T-helper 17 cell (primary cell): ENCODE measurements at regions not wholly inside any gene's neighbourhood (a gene's known extent, or its start where the extent isn't known, plus 50 kb on each side); places are given as distances from the start of the nearest gene placed in this dataset.
A peak's percentile ranks its signal among the peaks of the same experiment; 100 is the strongest.

Source experiments
- ATAC-seq: fragments of 150-1000 bp; cut with Tn5 transposase; 2 replicates; pipeline ENCODE4 v1.10.0; 2021; ENCODE audit warnings: mild to moderate bottlenecking, moderate library complexity
- DNase-seq, 3 donors: peaks; one replicate each; pipeline versions ENCODE4 v3.0.0 to v3.0.0-alpha.2; 2020 to 2021
- H3K9me3 ChIP-seq: one replicate; pipeline ENCODE4 v1.7.0; 2013; ENCODE audit warnings: low read length, mild to moderate bottlenecking; ENCODE audit not compliant: control insufficient read depth, poor library complexity, severe bottlenecking
- H3K27ac Mint-ChIP-seq: one replicate; pipeline ENCODE4 v1.8.0; 2022; ENCODE audit warnings: mild to moderate bottlenecking, moderate library complexity, mixed read lengths
- H3K27me3 Mint-ChIP-seq: one replicate; pipeline ENCODE4 v1.8.0; 2022; ENCODE audit warnings: mixed read lengths
- H3K36me3 Mint-ChIP-seq: one replicate; pipeline ENCODE4 v1.8.0; 2022; ENCODE audit warnings: low read depth, mixed read lengths
- H3K4me1 Mint-ChIP-seq: one replicate; pipeline ENCODE4 v1.8.0; 2022; ENCODE audit warnings: mild to moderate bottlenecking, mixed read lengths
- H3K4me3 Mint-ChIP-seq: one replicate; pipeline ENCODE4 v1.8.0; 2022; ENCODE audit warnings: mild to moderate bottlenecking, moderate library complexity, mixed read lengths

DNA sequence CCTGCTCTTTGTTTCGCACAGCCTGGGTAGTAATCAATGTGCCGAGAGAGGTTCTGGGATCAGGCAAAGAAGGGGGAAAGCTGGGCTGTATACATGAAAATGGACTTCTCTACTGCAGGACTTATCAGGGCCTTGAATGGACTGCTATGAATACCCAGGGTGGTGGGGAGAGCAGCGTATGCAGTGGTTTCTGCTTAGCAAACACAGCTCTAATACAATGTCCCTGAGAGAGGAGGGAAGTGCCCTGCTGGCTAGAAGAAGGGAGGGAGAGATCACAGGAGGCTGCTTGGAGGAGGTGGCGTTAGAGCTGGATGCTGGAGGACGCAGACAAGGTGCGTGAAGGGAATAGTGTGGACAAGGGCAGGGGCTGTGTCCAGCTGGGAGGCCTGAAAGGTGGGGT lies 116.1 kb downstream of the PTPRS start:
- no peaks in the 10 kb centered on the region for H3K36me3 Mint-ChIP-seq
- peaks cover 7% of the 10 kb centered on the region for H3K4me1 Mint-ChIP-seq
- peaks cover 17% of the 10 kb centered on the region for H3K27me3 Mint-ChIP-seq
- no peak overlapping the region for H3K27ac Mint-ChIP-seq
- no peaks in the 10 kb centered on the region for H3K9me3 ChIP-seq
- no peak overlapping the region for H3K4me3 Mint-ChIP-seq
- no peak for DNase-seq
- no peak for ATAC-seq

DNA sequence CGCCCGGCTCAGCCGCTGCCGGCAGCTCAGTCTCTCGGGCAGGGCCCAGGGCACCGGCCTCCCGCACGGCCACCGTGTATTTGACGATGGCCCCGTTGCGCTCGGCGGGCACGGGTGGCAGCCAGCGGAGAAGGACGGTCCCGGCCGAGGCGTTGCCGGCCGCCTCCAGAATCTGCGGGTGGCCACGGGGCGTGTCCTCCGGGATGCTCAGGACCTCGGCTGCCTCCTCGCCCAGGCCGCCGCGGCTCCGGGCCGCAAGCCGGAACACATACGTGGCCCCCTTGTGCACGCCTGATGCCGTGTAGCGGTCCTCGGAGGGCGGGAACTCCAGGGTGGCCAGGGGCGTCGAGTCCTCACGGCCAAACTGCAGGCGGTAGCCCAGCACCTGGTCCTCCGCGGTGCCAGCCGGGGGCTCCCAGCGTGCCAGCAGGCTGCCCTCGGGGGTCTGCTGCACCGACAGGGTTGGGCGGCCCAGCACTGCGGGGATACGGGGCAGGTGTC lies 117.7 kb downstream of the PTPRS start:
- Mint-ChIP-seq H3K4me1 (peaks cover 3% of the 10 kb centered on the region), H3K36me3 (no peaks in the 10 kb centered on the region), H3K27me3 (peaks cover 9% of the 10 kb centered on the region), H3K27ac (no peak overlapping the region), H3K4me3 (no peak overlapping the region)
- ATAC-seq: no peak
- DNase-seq: no peak
- H3K9me3 ChIP-seq: no peaks in the 10 kb centered on the region

DNA sequence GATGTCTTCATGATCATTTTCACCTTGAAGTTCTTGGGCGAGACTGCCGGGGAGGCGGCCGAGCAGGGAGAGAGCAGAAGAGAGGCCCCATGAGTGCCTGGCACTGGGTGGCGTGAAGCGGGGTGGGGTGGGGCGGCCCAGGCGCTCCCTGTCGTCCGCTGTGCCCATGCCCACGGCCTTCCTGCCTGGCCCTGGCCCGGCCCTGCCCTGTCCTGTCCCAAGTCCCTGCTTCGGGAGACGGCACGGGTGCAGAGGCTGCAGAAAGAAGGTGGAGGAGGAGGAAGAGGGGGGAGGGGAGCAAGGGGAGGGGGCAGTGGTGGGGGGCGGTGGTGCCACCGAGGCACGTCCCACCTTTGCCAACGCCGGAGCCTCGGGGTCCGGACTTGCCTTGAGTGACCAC lies 118.4 kb downstream of the PTPRS start:
- H3K9me3 ChIP-seq: no peaks in the 10 kb centered on the region
- peaks cover 5% of the 10 kb centered on the region for H3K27me3 Mint-ChIP-seq
- H3K36me3 Mint-ChIP-seq: no peaks in the 10 kb centered on the region
- H3K4me1 Mint-ChIP-seq: peaks cover 3% of the 10 kb centered on the region
- no peak for DNase-seq
- H3K27ac Mint-ChIP-seq: no peak overlapping the region
- no peak for ATAC-seq
- no peak overlapping the region for H3K4me3 Mint-ChIP-seq

DNA sequence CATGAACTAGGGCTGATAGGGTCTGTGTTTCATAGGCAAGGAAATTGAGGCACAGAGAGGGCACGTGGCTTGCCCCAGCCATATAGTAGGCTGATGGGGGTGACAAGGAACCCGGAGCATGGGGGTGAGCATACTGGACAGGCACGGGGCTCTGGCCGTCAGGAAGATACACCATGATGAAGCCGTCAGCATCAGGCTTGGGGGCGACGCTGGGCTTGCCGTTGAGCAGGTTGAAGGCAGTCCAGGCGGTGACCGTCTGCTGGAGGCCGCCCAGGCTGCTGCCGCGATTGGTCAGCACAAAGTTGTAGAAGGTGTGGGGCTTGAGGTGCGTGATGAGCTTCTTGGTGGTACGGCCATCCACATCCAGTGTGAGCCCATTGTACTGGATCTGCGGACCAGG lies 119.7 kb downstream of the PTPRS start:
- no peaks in the 10 kb centered on the region for H3K9me3 ChIP-seq
- ATAC-seq: no peak
- H3K4me1 Mint-ChIP-seq: peaks cover 5% of the 10 kb centered on the region
- peaks cover 5% of the 10 kb centered on the region for H3K27me3 Mint-ChIP-seq
- no peak for DNase-seq
- no peaks in the 10 kb centered on the region for H3K36me3 Mint-ChIP-seq
- H3K27ac Mint-ChIP-seq: no peak overlapping the region
- no peak overlapping the region for H3K4me3 Mint-ChIP-seq

DNA sequence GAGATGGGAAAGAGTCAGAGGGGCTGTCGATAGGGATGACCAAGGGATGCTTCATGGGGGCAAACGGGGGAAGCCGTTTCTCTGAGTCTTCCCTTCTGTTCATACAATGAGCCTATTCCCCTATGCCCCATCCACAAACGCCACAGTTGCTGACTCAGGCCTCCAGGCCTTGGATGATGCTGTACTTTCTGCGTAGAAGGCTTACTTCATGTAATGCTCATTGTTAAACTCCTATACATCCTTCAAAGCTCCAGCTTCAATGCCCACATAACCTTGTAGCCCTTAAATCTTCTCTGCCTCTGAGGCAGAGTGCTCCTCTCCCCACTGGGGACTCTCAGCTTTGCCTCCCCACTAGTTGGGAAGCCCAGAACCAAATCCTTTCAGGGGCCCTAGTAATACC lies 120.3 kb downstream of the PTPRS start:
- ATAC-seq: no peak
- no peaks in the 10 kb centered on the region for H3K9me3 ChIP-seq
- Mint-ChIP-seq H3K4me1 (peaks cover 5% of the 10 kb centered on the region), H3K36me3 (no peaks in the 10 kb centered on the region), H3K4me3 (no peak overlapping the region), H3K27me3 (peaks cover 5% of the 10 kb centered on the region), H3K27ac (no peak overlapping the region)
- no peak for DNase-seq

DNA sequence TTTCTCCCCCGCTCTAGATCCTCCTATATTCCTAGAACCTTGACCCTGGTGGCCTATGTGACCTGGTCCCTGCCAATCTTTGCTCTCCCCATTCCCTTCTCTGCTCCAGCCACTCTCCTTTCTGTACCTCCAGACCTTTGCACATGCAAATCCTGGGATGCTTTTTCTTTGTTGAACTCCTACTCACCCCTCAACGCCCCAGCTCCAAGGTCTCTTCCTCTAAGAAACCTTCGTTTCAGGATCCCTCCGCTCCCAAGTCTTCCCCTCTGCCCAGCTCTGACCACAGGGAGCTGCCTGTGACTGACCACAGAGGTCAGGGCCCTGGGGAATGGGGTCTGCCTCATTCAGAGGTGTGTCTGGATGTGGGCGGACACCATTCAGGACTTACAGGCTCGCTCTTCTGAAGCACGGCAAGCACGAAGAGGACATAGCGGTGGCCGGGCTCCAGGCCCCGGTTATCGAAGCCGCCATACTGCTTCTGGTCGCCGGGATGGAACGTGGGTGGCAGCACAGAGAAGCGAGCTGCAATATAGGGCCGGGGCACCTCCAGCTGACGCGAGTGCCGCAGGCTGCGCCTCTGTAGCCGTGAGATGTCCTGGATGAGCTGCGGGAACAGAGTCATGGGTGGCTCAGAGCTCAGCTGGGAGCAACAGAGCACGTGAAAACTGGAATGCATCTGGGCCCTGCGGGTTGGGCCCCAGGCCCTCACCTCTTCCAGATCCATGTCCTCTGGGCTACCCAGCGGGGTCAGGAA lies 120.9 kb downstream of the PTPRS start:
- Mint-ChIP-seq H3K4me3 (no peak overlapping the region), H3K27ac (no peak overlapping the region), H3K36me3 (no peaks in the 10 kb centered on the region), H3K4me1 (peaks cover 5% of the 10 kb centered on the region), H3K27me3 (peaks cover 5% of the 10 kb centered on the region)
- no peaks in the 10 kb centered on the region for H3K9me3 ChIP-seq
- ATAC-seq: no peak
- DNase-seq: no peak

DNA sequence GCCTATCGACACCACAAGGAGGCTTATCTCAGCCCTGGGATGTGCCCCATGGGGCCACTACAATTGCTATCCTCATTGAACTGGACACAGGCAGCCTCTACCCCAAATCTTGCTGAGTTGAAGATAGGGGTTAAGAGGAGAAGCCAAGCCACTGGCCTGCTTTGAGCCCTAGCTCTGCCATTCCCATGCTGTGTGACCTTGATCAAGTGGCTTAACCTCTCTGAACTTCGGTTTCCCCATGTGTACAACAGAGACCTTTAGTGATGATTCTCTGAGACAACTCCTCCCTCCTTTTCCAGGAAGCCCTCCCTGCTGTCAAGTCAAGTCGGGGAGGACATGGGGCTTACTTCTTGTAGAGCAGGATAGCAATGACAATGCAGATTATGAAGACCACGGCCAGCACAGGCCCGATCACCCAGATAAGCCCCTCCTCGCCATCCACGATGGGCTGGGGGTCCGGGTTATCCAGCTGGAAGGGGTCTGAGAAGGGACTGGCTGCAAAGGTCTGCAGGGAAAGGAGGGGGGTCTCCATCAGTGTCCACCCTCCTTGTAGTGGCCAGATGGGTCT lies 121.6 kb downstream of the PTPRS start:
- no peak overlapping the region for H3K4me3 Mint-ChIP-seq
- no peak overlapping the region for H3K27ac Mint-ChIP-seq
- no peaks in the 10 kb centered on the region for H3K9me3 ChIP-seq
- peaks cover 3% of the 10 kb centered on the region for H3K4me1 Mint-ChIP-seq
- H3K36me3 Mint-ChIP-seq: no peaks in the 10 kb centered on the region
- peaks cover 5% of the 10 kb centered on the region for H3K27me3 Mint-ChIP-seq
- DNase-seq: no peak
- no peak for ATAC-seq

DNA sequence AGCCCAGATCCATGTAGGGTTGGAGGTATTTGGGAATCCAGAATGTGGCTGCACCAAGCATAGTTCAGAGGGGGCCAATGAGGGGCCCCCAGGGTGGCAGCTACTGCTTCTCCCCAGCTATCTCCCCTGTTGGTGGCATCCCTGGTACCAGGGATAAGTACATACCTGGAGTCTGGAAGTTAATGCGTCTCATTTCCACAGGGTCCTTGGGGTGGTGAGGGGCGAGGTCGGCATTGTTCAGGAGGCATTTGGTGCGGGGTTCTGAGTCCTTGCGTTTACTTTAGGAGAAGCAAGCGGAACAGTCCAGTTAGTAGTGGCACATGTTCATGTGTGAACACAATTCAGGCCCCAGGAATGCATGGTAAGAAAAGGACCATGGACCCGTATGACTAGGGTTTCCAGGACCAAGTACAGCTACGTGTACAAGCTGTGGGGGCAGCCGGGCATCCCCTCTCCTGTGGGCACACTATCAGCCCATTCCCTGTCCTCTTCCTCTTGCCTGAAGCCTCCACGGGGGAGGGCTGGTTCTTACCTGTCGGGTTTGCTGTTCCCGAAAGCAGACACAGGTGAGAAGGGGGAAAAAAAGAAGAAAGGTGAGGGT lies 122.3 kb downstream of the PTPRS start:
- DNase-seq (no peak), ATAC-seq (no peak)
- Mint-ChIP-seq H3K4me3 (no peak overlapping the region), H3K4me1 (peaks cover 3% of the 10 kb centered on the region), H3K36me3 (peaks cover under 1% of the 10 kb centered on the region), H3K27ac (no peak overlapping the region), H3K27me3 (peaks cover 5% of the 10 kb centered on the region)
- H3K9me3 ChIP-seq: no peaks in the 10 kb centered on the region

DNA sequence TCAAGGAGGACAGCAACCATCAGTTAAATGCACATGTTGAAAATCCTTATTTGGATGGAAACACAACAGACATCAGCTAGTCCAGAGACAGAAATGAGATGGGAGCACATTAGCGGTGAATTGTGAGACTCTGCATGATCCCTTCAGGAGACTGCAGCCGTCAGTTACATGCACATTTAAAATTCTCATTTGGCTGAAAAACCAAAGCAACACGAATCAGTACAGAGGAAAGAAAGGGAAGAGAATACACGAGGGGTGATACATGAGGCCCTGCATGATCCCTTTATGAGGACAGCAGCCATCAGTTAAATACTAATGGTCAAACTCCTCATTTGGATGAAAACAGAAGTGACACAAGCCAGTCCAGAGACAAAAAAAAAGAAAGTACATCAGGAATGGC lies 123.4 kb downstream of the PTPRS start:
- no peaks in the 10 kb centered on the region for H3K9me3 ChIP-seq
- H3K27ac Mint-ChIP-seq: no peak overlapping the region
- peaks cover 5% of the 10 kb centered on the region for H3K27me3 Mint-ChIP-seq
- H3K4me1 Mint-ChIP-seq: peaks cover 3% of the 10 kb centered on the region
- DNase-seq (no peak), ATAC-seq (no peak)
- peaks cover 2% of the 10 kb centered on the region for H3K36me3 Mint-ChIP-seq
- H3K4me3 Mint-ChIP-seq: no peak overlapping the region

DNA sequence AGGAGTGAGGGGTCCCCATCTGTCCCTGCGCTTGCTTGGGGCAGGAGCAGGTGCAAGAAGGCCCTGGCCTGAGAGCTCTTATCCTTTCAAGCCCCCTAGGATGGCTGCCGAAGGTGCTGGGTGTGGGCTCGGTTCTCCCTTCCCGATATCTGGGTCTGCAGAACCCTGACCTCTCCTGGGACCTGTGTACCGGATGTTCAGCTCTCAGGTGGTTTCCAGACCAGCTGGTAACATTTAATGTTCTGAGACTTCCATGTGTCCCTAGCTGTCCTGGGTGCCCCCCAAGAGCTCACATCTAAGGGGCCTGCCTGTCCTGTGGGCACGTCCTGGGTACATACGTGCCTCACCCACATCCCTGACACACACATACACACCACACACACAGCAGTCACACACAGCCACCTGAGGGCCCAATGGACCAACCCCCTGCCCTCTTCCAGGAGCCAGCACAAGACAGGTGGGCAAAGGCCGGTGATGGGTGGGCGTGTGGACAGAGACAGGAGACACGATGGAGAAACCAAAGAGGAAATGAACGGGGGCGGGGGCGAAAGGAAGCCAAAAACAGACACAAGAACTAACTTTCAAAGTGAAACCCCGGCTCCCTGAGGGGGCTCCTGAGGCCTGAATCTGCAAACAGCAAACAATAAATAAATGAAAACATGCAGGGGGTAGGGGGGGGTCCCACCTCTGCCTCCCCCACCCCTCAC lies 124.3 kb downstream of the PTPRS start:
- Mint-ChIP-seq H3K4me1 (peaks cover 3% of the 10 kb centered on the region), H3K27ac (no peak overlapping the region), H3K27me3 (peaks cover 5% of the 10 kb centered on the region), H3K36me3 (peaks cover 2% of the 10 kb centered on the region), H3K4me3 (no peak overlapping the region)
- H3K9me3 ChIP-seq: no peaks in the 10 kb centered on the region
- no peak for ATAC-seq
- no peak for DNase-seq

DNA sequence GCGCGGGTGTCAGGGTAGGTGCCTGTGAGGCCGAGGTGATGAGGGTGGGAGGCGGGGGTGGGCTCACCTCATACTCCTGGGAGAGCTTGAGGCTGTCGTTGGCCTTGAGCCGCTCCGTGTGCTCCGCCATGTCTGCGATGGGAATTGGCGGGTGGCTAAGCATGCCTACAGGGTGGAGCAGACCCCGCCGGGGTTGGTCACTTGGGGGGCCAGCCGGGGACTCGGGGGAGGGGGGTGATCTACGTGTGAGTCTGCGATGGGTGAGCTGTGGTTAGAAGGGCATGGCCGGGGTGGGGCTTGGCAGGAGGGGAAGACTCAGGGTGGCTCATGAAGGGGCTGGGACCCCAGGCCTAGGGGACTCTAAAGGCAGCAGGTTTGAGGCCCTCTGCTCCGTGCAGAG lies 125.2 kb downstream of the PTPRS start:
- no peak for DNase-seq
- Mint-ChIP-seq H3K27ac (no peak overlapping the region), H3K27me3 (peaks cover 5% of the 10 kb centered on the region), H3K4me3 (no peak overlapping the region), H3K4me1 (peaks cover 3% of the 10 kb centered on the region), H3K36me3 (peaks cover 2% of the 10 kb centered on the region)
- ATAC-seq: no peak
- no peaks in the 10 kb centered on the region for H3K9me3 ChIP-seq

DNA sequence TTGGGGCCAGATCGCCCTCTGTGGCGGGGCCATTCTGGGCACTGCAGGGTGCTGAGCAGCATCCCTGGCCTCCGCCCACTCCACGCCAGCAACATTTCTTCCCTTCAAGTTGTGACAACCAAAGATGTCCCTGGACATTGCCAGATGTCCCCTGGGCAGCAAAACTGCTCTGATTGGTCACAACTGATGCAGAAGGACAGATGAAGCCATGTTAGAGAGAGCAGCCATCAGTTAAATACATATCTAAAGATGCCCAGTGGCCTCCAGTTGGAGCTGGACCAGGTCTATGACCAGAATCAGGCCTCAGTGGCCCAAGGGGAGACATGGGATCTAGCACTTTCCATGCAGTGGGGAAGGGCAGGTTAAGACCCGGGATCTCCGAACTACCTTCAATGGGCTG lies 125.7 kb downstream of the PTPRS start:
- peaks cover 2% of the 10 kb centered on the region for H3K36me3 Mint-ChIP-seq
- no peaks in the 10 kb centered on the region for H3K9me3 ChIP-seq
- ATAC-seq (no peak), DNase-seq (no peak)
- H3K4me3 Mint-ChIP-seq: peak overlapping the region; percentile 12
- no peak overlapping the region for H3K27ac Mint-ChIP-seq
- peaks cover 5% of the 10 kb centered on the region for H3K27me3 Mint-ChIP-seq
- peaks cover 3% of the 10 kb centered on the region for H3K4me1 Mint-ChIP-seq

DNA sequence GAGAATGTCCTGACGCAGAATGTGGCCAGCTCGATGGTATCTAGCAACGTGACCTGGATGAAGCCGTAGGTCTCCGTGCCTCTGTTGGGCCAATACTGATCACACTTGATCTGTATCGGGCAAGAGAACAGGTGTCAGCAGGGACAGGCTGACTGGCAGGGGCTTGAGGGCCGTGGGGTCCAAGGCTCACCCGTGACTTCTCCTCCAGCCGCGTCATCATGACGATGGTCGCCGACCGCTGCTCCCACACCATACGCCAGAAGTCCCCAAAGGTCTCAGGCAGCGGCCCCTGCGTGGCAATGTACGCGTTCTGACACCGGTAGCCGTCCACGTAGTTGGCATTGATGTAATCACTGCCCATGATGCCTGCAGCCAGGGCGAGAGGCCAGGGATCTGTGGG lies 126.2 kb downstream of the PTPRS start:
- no peak overlapping the region for H3K4me3 Mint-ChIP-seq
- no peaks in the 10 kb centered on the region for H3K9me3 ChIP-seq
- H3K4me1 Mint-ChIP-seq: peaks cover 3% of the 10 kb centered on the region
- H3K27me3 Mint-ChIP-seq: peaks cover under 1% of the 10 kb centered on the region
- no peak for ATAC-seq
- DNase-seq: no peak
- no peak overlapping the region for H3K27ac Mint-ChIP-seq
- H3K36me3 Mint-ChIP-seq: peaks cover 2% of the 10 kb centered on the region
